ENCODE measurements at regions not wholly inside any gene's neighbourhood (a gene's known extent, or its start where the extent isn't known, plus 50 kb on each side); places are given as distances from the start of the nearest gene placed in this dataset.
"Not testable (repeated sequence)": the region's sequence is repeated elsewhere in the genome, so short reads cannot be mapped to it uniquely, and the experiment has no call there.

DNA sequence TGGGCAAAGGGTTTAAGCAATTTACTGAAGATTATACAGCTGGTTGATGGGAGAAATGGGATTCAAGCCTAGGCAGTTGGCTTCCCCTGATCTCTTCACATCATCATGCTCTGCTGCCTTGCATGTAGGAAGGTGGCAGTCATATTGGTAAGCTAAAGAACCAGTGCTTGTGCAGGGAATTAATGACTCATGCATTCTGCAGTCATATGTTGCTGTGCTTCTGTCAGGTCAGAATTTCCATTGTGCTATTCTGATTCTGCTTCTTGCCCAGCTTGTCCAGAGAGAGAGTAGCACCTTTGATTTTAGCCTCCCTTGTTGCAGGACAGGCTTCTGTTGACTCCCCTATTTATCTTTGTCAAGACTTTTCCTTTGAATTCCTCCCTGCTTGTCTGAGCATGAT, 114.0 kb upstream of the IKBKE start:
- not testable (repeated sequence) for DNase-seq (ENCODE audit: insufficient read length, low spot score)
- FAIRE-seq = peak; percentile 28

DNA sequence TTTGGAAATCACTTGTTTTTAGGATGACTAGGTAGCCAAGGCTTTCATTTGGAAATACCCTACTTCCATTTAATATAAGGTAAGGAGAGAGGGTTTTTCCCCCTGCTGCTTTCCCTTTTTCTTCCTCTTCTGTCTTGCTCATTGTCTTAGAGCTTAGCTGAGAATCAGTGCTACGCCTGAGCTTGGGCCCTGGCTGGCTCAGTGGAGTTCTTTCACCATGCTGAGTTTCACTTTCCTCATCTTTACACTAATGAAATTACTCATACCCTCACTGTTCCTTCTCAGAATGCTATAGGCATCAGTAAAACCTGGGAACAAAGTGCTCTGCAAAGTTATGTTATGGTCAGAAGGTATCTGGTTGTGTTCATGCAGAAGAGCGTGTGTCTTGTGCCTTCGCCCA, 112.3 kb upstream of the IKBKE start:
- FAIRE-seq; DNase-seq (ENCODE audit: insufficient read length, low spot score): not testable (repeated sequence)

DNA sequence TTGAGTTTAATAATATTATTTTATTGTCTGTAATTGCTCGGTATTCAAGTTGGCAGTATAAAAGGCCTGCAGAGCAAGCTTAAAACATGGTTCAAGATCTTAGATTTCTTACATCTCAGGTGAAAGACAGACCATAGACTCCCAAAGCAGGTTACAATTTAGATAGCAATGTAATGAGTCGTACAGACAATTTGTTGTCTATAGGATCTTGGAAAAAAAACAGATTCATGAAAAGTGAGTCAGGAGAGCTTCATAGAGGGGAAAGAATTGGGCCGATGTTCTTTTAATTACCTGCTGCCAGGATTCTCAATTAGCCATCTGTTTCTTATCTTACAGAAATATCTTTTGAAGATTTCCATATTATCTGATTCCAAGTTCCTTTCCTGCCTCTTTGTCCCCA, 111.5 kb upstream of the IKBKE start:
- FAIRE-seq; DNase-seq (ENCODE audit: insufficient read length, low spot score): not testable (repeated sequence)

DNA sequence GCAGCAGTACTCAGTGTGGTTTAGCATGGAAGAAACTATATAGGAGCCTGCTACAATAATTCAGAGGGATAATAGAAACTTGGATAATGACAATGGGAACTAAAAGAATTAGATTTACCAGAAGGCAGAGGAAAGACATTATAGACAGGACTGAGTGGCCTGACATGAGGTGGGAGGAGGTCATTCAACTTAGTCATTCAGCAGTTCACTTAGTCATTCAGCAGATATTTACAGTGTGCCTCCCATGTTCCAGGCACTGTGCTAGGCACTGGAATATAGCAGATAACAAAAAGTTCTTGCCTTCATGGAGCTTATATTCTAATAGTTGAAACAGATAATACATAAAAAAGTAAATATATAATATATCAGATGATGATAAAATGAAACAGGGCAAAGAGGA, 110.9 kb upstream of the IKBKE start:
- DNase-seq (ENCODE audit: insufficient read length, low spot score); FAIRE-seq: not testable (repeated sequence)

DNA sequence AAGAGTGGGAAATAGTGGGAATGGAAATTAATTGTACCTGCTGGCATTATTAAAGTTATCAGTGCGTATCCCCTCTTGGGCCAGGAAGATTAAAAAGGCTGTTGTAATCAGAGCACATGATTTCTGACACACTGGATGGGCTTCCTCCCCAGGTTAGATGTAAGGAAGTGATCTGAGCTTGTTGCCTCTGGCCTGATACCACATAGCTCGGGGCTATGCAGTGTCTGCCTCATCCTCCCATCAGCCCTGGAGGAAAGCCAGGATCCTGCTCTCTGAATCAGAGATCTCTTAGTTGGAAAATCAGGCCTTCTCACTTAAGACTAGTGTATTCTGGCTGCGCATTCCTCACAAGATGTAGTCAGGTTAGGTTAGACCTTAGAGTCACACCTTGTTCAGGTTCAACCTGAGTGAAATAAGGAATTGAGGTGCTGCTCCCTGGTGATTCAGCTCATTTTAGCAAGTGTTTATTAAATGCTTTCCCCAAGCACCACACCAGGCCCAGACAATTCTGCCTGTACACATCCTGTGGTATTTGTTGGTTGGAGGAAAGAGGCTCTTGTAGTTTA, 108.2 kb upstream of the IKBKE start:
- not testable (repeated sequence) for FAIRE-seq; DNase-seq (ENCODE audit: insufficient read length, low spot score)

DNA sequence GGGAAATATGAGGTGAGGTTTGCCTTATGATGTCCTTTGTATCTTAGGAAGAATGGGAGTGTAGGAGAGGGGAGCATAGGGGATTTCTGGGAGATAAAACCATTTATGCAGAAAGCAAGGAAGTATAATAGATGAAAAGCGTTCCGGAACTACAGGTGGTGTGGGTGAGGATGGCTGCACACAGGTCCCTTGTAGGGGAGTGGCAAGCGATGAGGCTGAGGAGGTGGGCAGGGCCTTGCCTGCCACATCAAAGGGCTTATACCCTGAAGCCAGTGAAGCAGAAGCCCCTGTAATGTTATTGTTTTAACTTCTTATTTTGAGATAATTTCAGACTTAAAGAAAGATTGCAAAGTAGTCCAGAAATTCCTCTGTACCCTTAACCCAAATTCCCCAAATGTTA, 107.3 kb upstream of the IKBKE start:
- not testable (repeated sequence) for FAIRE-seq; DNase-seq (ENCODE audit: insufficient read length, low spot score)

DNA sequence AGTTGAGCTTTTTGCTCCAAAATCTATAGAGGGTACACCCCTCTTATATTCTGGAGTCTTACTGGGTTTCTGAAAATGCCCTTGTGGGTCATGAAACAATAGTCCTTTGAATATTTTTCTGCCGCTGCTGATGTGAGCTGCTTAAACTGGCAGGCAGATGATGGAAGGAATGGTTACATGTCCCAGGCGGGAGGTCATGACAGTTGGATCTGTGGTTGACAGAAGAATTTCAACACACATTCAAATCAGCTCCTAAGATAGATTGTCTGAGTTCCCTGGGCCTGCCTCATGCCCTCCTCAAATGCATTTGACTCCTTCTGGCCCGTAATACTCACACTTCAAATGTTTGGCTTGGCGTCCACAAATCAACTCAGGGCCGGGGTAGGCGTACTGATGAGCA, 105.0 kb upstream of the IKBKE start:
- DNase-seq (ENCODE audit: insufficient read length, low spot score) = not testable (repeated sequence)

DNA sequence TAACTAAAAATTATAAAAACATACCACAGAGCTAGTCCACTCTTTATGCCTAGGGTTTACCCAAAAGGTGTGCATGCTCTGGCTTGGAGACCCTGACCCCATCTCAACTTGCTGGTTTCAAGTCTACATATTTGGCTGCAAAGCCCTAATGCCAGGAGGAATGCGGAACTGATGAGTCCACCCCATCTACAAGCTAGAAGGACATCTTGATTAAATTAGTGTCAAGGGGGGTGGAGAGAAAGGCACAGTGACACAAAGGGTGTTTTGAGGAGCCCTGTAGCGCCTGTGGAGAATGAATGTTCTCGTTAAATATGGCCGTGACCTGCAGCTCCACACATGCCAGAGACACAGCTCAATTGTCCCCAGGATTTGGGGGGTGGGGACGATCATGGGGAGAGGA, 104.1 kb upstream of the IKBKE start:
- FAIRE-seq; DNase-seq (ENCODE audit: insufficient read length, low spot score): not testable (repeated sequence)

More for the DNA sequence above, 105.0 kb upstream of the IKBKE start:
- not testable (repeated sequence) for FAIRE-seq

DNA sequence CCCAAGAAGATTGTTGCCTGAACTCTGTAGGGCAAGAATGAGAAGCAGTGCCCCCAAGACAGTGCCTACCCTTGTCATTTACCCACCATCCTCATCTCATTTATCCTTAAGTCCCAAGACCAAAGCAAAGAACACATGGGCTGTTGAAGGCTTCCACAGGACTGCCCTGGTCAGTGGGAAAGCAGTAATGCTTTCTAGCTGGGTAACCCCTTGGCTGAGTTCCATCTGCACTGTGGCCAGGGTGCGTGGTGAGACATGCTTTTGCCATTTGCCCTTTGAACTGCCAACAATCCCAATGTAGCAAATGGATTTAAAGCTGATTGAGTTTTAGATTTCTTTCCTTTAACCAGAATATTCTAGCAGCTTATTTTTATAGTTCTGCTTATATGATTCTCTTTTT, 103.5 kb upstream of the IKBKE start:
- DNase-seq (ENCODE audit: insufficient read length, low spot score); FAIRE-seq: not testable (repeated sequence)

DNA sequence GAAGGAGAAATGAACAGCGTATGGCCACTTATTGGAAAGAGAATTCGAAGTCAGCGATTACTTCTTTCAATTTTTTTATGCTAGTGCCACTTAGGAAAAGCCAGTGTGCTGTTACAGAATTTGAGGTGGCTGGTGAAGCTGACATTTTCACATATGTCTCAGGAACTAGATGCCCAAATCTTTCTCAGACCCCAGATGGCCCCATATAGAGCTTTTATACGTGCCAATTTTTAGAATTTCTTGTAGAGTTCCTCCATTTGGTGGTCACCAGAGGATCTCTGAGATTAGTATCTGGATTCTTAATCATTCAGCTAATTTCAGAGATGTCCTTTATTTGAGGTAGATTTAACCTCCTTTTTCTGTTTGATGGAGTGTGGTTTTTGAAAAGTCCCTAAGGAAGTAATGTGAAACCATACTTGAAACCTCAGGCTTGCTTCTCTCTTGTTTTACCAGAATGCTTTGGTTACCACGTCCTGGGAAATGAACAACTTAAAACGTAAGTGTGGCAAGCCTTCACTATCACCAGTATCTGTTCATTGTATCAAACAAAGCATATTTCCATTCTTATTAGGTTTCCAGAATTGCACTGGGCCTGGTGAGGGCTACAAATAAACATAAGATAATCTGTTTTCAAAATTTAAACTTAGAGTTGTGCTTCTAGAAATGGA, 102.2 kb upstream of the IKBKE start:
- not testable (repeated sequence) for FAIRE-seq; DNase-seq (ENCODE audit: insufficient read length, low spot score)

DNA sequence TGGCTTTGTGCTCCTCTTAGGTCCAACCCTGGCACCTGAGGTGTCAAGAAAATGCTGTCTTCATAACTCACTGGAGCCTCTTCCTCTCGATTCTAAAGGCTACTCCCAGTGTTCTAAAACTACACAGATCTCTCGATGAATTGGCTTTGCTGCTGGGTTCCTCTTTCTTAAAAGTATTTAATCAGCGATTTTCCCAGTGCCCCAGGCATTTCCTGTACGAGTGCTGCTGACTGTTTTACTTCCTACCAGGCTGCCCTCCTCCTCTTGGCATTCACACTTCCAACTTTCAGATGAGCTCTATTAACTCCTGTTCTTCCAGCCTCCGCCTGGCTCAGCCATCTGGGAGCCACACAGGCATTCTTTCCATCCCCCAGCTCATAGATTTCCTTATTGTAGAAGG, 95.6 kb upstream of the IKBKE start:
- not testable (repeated sequence) for FAIRE-seq; DNase-seq (ENCODE audit: insufficient read length, low spot score)

DNA sequence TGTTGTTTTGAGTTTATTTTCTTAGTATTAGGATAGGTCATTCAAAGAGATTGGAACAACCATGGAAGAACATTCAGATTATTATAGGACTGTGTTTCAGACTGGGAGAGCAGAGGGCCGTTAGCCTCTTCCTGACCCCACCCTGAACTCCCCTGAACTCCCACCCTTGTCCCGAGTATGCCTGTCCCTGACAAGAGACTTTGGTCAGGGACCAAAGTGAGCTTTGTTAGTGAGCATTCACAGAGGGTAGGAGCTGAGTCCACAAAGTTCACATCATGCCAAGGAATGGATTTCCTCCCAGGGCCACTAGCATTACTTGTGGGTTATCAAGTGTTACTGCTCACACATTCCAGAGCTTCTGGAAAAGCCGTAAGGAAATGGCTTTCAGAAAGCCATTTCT, 94.7 kb upstream of the IKBKE start:
- not testable (repeated sequence) for DNase-seq (ENCODE audit: insufficient read length, low spot score)

DNA sequence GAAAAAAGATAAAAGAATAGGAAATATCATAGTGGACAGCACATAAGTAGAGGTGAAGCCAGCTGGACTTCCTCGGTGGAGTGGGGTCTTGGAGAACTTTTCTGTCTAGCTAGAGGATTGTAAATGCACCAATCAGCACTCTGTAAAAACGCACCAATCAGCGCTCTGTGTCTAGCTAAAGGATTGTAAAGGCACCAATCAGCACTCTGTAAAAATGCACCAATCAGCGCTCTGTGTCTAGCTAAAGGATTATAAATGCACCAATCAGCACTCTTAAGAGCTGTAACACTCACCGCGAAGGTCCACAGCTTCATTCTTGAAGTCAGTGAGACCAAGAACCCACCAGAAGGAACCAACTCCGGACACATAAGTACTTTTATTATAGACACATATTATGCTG, 91.8 kb upstream of the IKBKE start:
- not testable (repeated sequence) for FAIRE-seq; DNase-seq (ENCODE audit: insufficient read length, low spot score)

More for the DNA sequence above, 94.7 kb upstream of the IKBKE start:
- FAIRE-seq = not testable (repeated sequence)

DNA sequence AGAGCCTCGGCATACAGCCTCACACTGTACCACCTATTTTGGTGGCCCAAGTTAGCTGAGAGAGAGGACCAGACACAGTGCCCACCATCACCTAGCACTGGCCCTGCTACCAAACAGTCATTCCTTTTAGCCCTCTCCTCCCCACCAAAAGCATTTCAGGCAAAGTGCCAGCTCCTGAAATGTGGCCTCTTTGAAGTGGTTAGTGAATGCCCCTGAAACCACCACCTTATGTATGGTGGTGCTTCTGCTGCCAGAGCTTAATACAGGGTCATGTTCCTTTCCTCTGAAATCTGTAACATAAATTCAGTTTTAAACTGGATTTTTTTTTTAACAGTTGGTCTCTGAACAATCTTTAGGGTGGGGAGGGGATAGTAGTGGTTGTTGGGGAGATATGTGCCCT, 91.0 kb upstream of the IKBKE start:
- not testable (repeated sequence) for FAIRE-seq; DNase-seq (ENCODE audit: insufficient read length, low spot score)

DNA sequence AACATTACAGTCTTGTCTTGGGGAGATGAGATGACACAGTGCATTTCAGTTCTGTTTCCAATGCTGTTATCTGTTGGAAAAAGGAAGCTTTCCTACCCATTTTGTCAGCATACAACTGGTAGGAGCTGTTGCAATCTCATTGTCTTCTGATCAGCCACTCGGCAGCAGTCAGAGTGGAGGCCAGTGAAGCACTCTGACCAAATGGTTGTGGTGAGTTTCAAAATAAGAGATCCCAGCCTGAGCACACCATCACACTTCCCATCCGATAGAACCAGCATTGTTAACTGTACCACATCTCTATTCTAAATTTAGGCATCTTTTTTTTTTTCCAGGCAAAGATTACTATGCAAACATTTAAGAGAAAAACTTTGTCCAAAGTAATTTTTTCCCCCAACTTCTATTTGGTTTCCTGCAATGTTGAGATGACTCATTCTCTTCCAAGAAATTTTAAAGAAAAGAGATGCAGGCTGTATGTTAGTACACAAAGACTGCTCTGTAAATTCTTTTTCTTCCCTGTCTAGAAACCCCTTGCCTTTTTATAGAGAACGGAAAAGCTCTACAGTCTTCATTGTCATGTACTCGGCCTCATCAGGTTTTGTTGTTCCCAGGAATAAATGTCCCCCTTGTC, 90.0 kb upstream of the IKBKE start:
- not testable (repeated sequence) for DNase-seq (ENCODE audit: insufficient read length, low spot score); FAIRE-seq

DNA sequence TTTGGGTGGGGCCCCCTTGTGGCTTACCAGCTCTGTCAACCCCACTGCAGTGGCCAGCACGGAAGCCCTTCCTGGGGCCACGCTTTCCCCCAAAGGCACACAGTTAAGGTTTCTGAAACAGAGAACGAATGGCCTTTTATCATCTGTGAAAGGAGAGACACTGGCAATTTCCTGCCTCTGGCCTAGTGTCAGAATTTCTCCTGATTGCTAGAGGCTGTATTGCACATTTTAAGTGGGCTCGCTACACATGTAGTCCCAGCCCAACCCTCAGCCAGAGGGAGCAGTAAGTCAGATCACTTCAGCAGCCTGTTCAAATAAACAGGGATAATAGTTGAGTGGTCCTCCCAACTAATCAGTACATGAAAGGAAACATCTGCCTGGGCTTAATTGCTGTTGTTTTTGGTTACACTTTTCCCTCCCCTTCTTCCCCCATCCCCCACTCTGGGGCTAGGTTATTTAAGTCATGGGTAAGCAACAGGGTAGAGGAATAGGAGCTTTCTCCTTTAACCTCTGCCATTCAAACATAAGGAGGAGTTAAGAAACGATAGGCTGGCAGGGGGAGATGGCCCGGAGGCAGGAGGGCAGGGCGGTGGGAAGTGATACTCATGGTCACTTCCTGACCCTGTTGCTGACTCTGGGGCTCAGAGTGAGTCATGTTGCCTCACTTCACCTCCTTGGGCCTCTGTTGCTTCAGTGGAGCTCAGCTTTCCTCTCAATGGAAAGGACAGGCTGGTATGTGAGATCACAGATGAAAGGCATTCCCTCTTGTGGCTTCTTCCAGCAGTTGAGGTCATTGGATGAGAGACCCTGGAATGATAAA, 89.3 kb upstream of the IKBKE start:
- DNase-seq (ENCODE audit: insufficient read length, low spot score); FAIRE-seq: not testable (repeated sequence)

DNA sequence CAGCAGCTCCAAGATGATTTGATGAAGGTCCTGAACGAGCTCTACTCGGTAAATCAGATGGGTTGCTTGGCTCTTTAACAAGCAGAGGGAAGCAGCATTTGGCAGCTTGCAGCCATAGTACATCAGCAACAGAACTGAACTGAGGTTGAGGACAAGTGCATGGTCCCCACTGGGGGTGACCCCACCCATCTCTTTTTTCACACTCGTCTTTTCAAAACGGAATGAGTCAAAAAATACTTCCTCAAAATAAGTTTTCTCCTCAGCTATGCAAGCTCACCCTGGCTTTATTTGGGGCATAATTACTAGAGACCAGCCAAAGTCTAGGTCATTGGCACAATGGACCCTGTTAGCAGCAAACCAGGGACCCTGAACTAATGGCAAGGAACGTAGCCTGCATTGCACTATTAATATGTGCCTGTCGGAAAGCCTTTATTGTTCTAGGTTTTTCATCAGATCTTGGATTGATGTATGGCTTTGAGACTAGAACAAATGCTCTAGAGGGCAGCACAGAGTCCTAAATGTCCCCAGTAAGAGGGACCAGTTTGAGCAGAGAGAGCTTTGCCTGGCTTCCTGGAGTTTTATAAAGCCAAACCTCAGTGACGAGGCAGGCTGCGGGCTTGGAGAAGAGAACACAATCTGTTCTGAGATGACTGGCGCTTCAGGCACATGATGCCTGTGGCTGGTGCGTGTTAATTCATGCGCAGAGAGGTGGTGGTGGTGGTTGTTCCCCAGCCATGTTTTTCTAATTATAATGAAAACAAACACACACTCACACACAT, 86.1 kb upstream of the IKBKE start:
- FAIRE-seq; DNase-seq (ENCODE audit: insufficient read length, low spot score): not testable (repeated sequence)

DNA sequence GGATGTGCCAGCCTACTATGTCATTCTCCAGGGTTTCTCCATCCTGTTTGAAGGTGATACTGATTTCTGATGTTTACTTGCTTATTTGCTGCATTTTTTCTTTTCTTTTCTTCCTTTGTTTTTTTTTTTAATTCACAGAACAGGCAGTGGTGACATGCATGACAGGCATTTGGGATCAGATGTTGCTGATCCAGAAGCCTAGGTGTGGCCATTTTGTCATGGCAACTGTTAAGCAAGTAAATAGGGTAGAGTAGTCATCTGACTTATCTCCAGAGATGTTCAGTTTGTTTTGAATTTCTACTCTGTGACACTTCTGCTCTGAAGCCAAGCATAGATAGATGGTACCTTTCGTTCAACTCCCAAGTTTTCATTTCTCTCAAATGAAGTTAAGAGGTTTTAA, 85.4 kb upstream of the IKBKE start:
- not testable (repeated sequence) for FAIRE-seq

DNA sequence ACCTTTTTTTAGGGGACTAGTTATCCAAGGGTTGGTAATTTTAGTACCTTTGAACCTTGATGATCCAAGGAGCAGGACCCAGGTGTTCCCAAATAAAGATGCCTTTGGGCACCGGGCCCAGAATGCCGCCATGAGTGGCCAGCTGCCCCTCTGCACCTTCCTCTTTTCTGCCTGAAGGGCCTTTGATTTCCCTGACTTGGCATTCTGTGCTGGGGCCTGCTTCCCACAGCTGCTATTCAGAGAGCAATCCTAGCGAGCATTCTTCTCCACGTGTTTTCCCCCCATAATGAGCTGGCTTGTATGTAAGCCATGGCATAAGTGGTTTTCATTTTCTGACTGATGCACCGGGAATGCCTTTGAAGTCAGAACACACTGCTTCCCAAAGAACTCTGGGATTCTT, 82.6 kb upstream of the IKBKE start:
- DNase-seq (ENCODE audit: insufficient read length, low spot score); FAIRE-seq: not testable (repeated sequence)

More for the DNA sequence above, 85.4 kb upstream of the IKBKE start:
- not testable (repeated sequence) for DNase-seq (ENCODE audit: insufficient read length, low spot score)
